SK-N-SH treated with all-trans-retinoic acid at 6 μM for 48 hours (cell line): ENCODE measurements at regions not wholly inside any gene's neighbourhood (a gene's known extent, or its start where the extent isn't known, plus 50 kb on each side); places are given as distances from the start of the nearest gene placed in this dataset.

ENCODE experiments used
- ATAC-seq: fragments of 200-7000 bp; cut with Tn5 transposase; 3 replicates; pipeline ENCODE4 v1.9.1; 2020; ENCODE audit warnings: mild to moderate bottlenecking, moderate library complexity
- ARNTL ChIP-seq: fragments of 450-650 bp; formaldehyde crosslinking; IDR thresholded peaks from 2 replicates; pipeline ENCODE4 v1.5.0; 2020; ENCODE audit warnings: low read depth, mild to moderate bottlenecking, moderate library complexity, borderline replicate concordance
- BACH2 ChIP-seq: fragments of 250-450 bp; sonication (Bioruptor Pico); IDR thresholded peaks from 2 replicates; pipeline ENCODE4 v1.9.0; 2021; ENCODE audit warnings: mild to moderate bottlenecking, borderline replicate concordance
- CSDC2 ChIP-seq: fragments of 250-450 bp; sonication (Bioruptor Pico); IDR thresholded peaks from 2 replicates; pipeline ENCODE4 v1.5.0; 2020; ENCODE audit warnings: mild to moderate bottlenecking, moderate library complexity
- CSRNP3 ChIP-seq: fragments of 250-450 bp; sonication (Bioruptor Pico); IDR thresholded peaks from 2 replicates; pipeline ENCODE4 v1.5.1; 2021; ENCODE audit warnings: mild to moderate bottlenecking, moderate library complexity
- ESRRG ChIP-seq: fragments of 250-450 bp; sonication (Bioruptor Pico); IDR thresholded peaks from 2 replicates; pipeline ENCODE4 v1.6.1; 2021; ENCODE audit warnings: mild to moderate bottlenecking
- GLIS3 ChIP-seq: fragments of 250-450 bp; sonication (Bioruptor Pico); IDR thresholded peaks from 2 replicates; pipeline ENCODE4 v1.5.0; 2020; ENCODE audit warnings: mild to moderate bottlenecking, moderate library complexity
- ISL1 ChIP-seq: fragments of 250-450 bp; sonication (Bioruptor Pico); IDR thresholded peaks from 2 replicates; pipeline ENCODE4 v2.1.2; 2022; ENCODE audit warnings: mild to moderate bottlenecking, moderate library complexity
- OSR1 ChIP-seq: fragments of 250-450 bp; sonication (Bioruptor Pico); IDR thresholded peaks from 2 replicates; pipeline ENCODE4 v1.8.0; 2022; ENCODE audit warnings: moderate library complexity, mild to moderate bottlenecking, inconsistent platforms
- POU6F1 ChIP-seq: fragments of 250-450 bp; sonication (Bioruptor Pico); IDR thresholded peaks from 2 replicates; pipeline ENCODE4 v1.8.0; 2021; ENCODE audit warnings: low read depth, mild to moderate bottlenecking, moderate library complexity, borderline replicate concordance
- PPARA ChIP-seq: fragments of 250-450 bp; sonication (Bioruptor Pico); IDR thresholded peaks from 2 replicates; pipeline ENCODE4 v1.5.0; 2020; ENCODE audit warnings: mild to moderate bottlenecking, borderline replicate concordance
- RARB ChIP-seq: fragments of 250-450 bp; sonication (Bioruptor Pico); IDR thresholded peaks from 2 replicates; pipeline ENCODE4 v1.8.0; 2021; ENCODE audit warnings: mild to moderate bottlenecking, moderate library complexity
- SNAI2 ChIP-seq: fragments of 250-450 bp; sonication (Bioruptor Pico); IDR thresholded peaks from 2 replicates; pipeline ENCODE4 v1.5.0; 2020; ENCODE audit warnings: mild to moderate bottlenecking, moderate library complexity
- TCF4 ChIP-seq: fragments of 250-450 bp; sonication (Bioruptor Pico); IDR thresholded peaks from 2 replicates; pipeline ENCODE4 v1.8.0; 2021; ENCODE audit warnings: mild to moderate bottlenecking, moderate library complexity, borderline replicate concordance
- TOX ChIP-seq: fragments of 250-450 bp; sonication (Bioruptor Pico); IDR thresholded peaks from 2 replicates; pipeline ENCODE4 v1.8.0; 2021; ENCODE audit warnings: mild to moderate bottlenecking, moderate library complexity, borderline replicate concordance
- ZC3H10 ChIP-seq: fragments of 250-450 bp; sonication (Bioruptor Pico); IDR thresholded peaks from 2 replicates; pipeline ENCODE4 v1.5.1; 2021; ENCODE audit warnings: mild to moderate bottlenecking, moderate library complexity
- ZFP30 ChIP-seq: fragments of 450-650 bp; formaldehyde crosslinking; IDR thresholded peaks from 2 replicates; pipeline ENCODE4 v1.5.0; 2022; ENCODE audit warnings: mild to moderate bottlenecking, moderate library complexity
- ZNF565 ChIP-seq: fragments of 450-650 bp; formaldehyde crosslinking; conservative IDR thresholded peaks from 2 replicates; pipeline ENCODE4 v1.5.0; 2020; ENCODE audit warnings: low read depth, mild to moderate bottlenecking, moderate library complexity
- ZNF70 ChIP-seq: fragments of 450-650 bp; formaldehyde crosslinking; IDR thresholded peaks from 2 replicates; pipeline ENCODE4 v1.5.0; 2020; ENCODE audit warnings: mild to moderate bottlenecking, moderate library complexity
- ZNF8 ChIP-seq: fragments of 450-650 bp; formaldehyde crosslinking; IDR thresholded peaks from 2 replicates; pipeline ENCODE4 v1.5.0; 2020; ENCODE audit warnings: mild to moderate bottlenecking, moderate library complexity

- no peak for TF ChIP-seq POU6F1 (CRISPR knock-in tag)
- TF ChIP-seq, all 23 proteins: peak for 0
These were observed 239.3 kb upstream of the PAPPA start (continued) for GRCh38 chr9:115914291-115914690.

GRCh38 chr9:115921301-115921700 is 232.3 kb upstream of the PAPPA start:
- ATAC-seq, result no peak
- no peak for TF ChIP-seq ZC3H10
- TF ChIP-seq ZNF8 (CRISPR knock-in tag), result no peak
- TF ChIP-seq CSRNP3, result no peak
- no peak for TF ChIP-seq BACH2
- TF ChIP-seq ISL1, result no peak; the same call in 1 of the 2 replicates
- TF ChIP-seq PPARA, result no peak
- TF ChIP-seq ESRRG (CRISPR knock-in tag), result no peak
- no peak for TF ChIP-seq TCF4 (CRISPR knock-in tag)
- TF ChIP-seq OSR1 (CRISPR knock-in tag), result no peak
- no peak for TF ChIP-seq POU6F1 (CRISPR knock-in tag)
- TF ChIP-seq ZNF70, result no peak
- TF ChIP-seq TOX (CRISPR knock-in tag), result no peak

GRCh38 chr9:115922444-115922843 is 231.1 kb upstream of the PAPPA start:
- TF ChIP-seq TCF4 (CRISPR knock-in tag), result no peak
- TF ChIP-seq ZNF8 (CRISPR knock-in tag), result no peak
- no peak for TF ChIP-seq ISL1
- no peak for ATAC-seq

GRCh38 chr9:115923410-115923809 is 230.2 kb upstream of the PAPPA start:
- no peak for ATAC-seq
- TF ChIP-seq ARNTL (CRISPR knock-in tag), result no peak
- no peak for TF ChIP-seq ZNF565 (CRISPR knock-in tag)
- no peak for TF ChIP-seq TCF4 (CRISPR knock-in tag)
- no peak for TF ChIP-seq CSDC2 (CRISPR knock-in tag)
- TF ChIP-seq OSR1 (CRISPR knock-in tag), result no peak
- no peak for TF ChIP-seq GLIS3 (CRISPR knock-in tag)
- TF ChIP-seq POU6F1 (CRISPR knock-in tag), result no peak
- TF ChIP-seq, all 23 proteins: peak for 0

- ATAC-seq, result peak; percentile 58; the same call in 1 of the 3 replicates
- TF ChIP-seq TCF4 (CRISPR knock-in tag), result no peak
- peak; percentile 83 for TF ChIP-seq ISL1
- TF ChIP-seq, all 23 proteins: peak for 1
These were observed 229.5 kb upstream of the PAPPA start for GRCh38 chr9:115923903-115924668.

- TF ChIP-seq SNAI2 (CRISPR knock-in tag), result no peak
- no peak for TF ChIP-seq ARNTL (CRISPR knock-in tag)
- no peak for TF ChIP-seq ISL1
- no peak for TF ChIP-seq CSDC2 (CRISPR knock-in tag)
- no peak for TF ChIP-seq TOX (CRISPR knock-in tag)
- no peak for TF ChIP-seq PPARA
- TF ChIP-seq OSR1 (CRISPR knock-in tag), result no peak
- TF ChIP-seq ZFP30 (CRISPR knock-in tag), result no peak
- no peak for TF ChIP-seq CSRNP3
- TF ChIP-seq TCF4 (CRISPR knock-in tag), result no peak
- no peak for TF ChIP-seq RARB
- ATAC-seq, result no peak
These were observed 229.0 kb upstream of the PAPPA start for GRCh38 chr9:115924669-115924987.
